Mesenchymal stem cell (in vitro differentiated cells and primary cell): ENCODE measurements at regions not wholly inside any gene's neighbourhood (a gene's known extent, or its start where the extent isn't known, plus 50 kb on each side); places are given as distances from the start of the nearest gene placed in this dataset.

Source experiments
- DNase-seq: peaks from one replicate; pipeline ENCODE4 v3.0.0-alpha.2; 2013
- H2AFZ ChIP-seq: one replicate; pipeline ENCODE4 v1.6.1; 2013; ENCODE audit warnings: low read depth, mild to moderate bottlenecking, control low read depth, inconsistent platforms, low read length, moderate library complexity
- H2AK5ac ChIP-seq: 2 replicates; pipeline ENCODE4 v1.6.1; 2013; ENCODE audit warnings: low read length, moderate library complexity, mild to moderate bottlenecking, inconsistent platforms; ENCODE audit not compliant: severe bottlenecking
- H2BK120ac ChIP-seq: one replicate; pipeline ENCODE4 v1.6.1; 2013; ENCODE audit warnings: low read depth, mild to moderate bottlenecking, inconsistent platforms, low read length, moderate library complexity
- H2BK12ac ChIP-seq, 2 experiments: one replicate each; pipeline ENCODE4 v1.6.1; 2013; ENCODE audit warnings: inconsistent platforms in 2 of 2, low read length in 2 of 2, mild to moderate bottlenecking in 2 of 2, moderate library complexity in 2 of 2, control low read depth in 1 of 2
- H2BK15ac ChIP-seq: one replicate; pipeline ENCODE4 v1.6.1; 2013; ENCODE audit warnings: mild to moderate bottlenecking, low read depth, inconsistent platforms; ENCODE audit not compliant: poor library complexity, severe bottlenecking
- H2BK5ac ChIP-seq: 2 replicates; pipeline ENCODE4 v1.6.1; 2013; ENCODE audit warnings: low read depth, mild to moderate bottlenecking, low read length, control low read depth, inconsistent platforms; ENCODE audit not compliant: poor library complexity, severe bottlenecking
- H3K14ac ChIP-seq, 2 experiments: one replicate each; pipeline ENCODE4 v1.6.1; 2013; ENCODE audit warnings: inconsistent platforms in 2 of 2, low read length in 2 of 2, control low read depth in 1 of 2, mild to moderate bottlenecking in 1 of 2, moderate library complexity in 1 of 2
- H3K18ac ChIP-seq, 2 experiments: one replicate each; pipeline ENCODE4 v1.6.1; 2013; ENCODE audit warnings: inconsistent platforms in 2 of 2, low read length in 2 of 2, control low read depth in 1 of 2, low read depth in 1 of 2, mild to moderate bottlenecking in 1 of 2
- H3K23ac ChIP-seq, 2 experiments: one replicate each; pipeline ENCODE4 v1.6.1; 2013; ENCODE audit warnings: inconsistent platforms in 2 of 2, low read length in 2 of 2, mild to moderate bottlenecking in 2 of 2, moderate library complexity in 2 of 2, control low read depth in 1 of 2
- H3K27ac ChIP-seq: 2 replicates; pipeline ENCODE4 v1.5.1; 2013; ENCODE audit warnings: mild to moderate bottlenecking, moderate library complexity, low read length, control low read depth, inconsistent platforms; ENCODE audit not compliant: poor library complexity, severe bottlenecking
- H3K27me3 ChIP-seq, 2 experiments: 2 replicates each; pipeline versions ENCODE4 v1.6.1 to v1.7.0; 2013; ENCODE audit warnings: low read length in 2 of 2, mild to moderate bottlenecking in 2 of 2, moderate library complexity in 2 of 2, control low read depth in 1 of 2, inconsistent platforms in 1 of 2; ENCODE audit not compliant: control insufficient read depth in 1 of 2, insufficient read depth in 1 of 2
- H3K36me3 ChIP-seq, 2 experiments: 2 replicates each; pipeline versions ENCODE4 v1.6.1 to v1.7.0; 2013; ENCODE audit warnings: low read length in 2 of 2, control low read depth in 1 of 2, inconsistent platforms in 1 of 2, low read depth in 1 of 2, mild to moderate bottlenecking in 1 of 2; ENCODE audit not compliant: insufficient read depth in 2 of 2, control insufficient read depth in 1 of 2
- H3K4ac ChIP-seq, 2 experiments: one replicate each; pipeline ENCODE4 v1.6.1; 2013; ENCODE audit warnings: inconsistent platforms in 2 of 2, low read length in 2 of 2, mild to moderate bottlenecking in 2 of 2, moderate library complexity in 2 of 2, control low read depth in 1 of 2, low read depth in 1 of 2
- H3K4me1 ChIP-seq: 2 replicates; pipeline ENCODE4 v1.6.1; 2013; ENCODE audit warnings: low read depth, low read length, control low read depth; ENCODE audit not compliant: control insufficient read depth, insufficient read depth
- H3K4me2 ChIP-seq: 2 replicates; pipeline ENCODE4 v1.6.1; 2013; ENCODE audit warnings: low read length, mild to moderate bottlenecking, inconsistent platforms; ENCODE audit not compliant: poor library complexity, severe bottlenecking
- H3K4me3 ChIP-seq, 2 experiments: 2 replicates each; pipeline versions ENCODE4 v1.5.1 to v1.7.0; 2013; ENCODE audit warnings: low read length in 2 of 2, mild to moderate bottlenecking in 2 of 2, control low read depth in 1 of 2, low read depth in 1 of 2; ENCODE audit not compliant: insufficient read depth in 1 of 2
- H3K79me1 ChIP-seq: replicated peaks from 2 replicates; pipeline ENCODE4 v1.6.1; 2013; ENCODE audit warnings: mild to moderate bottlenecking, control low read depth, low read length, inconsistent platforms; ENCODE audit not compliant: poor library complexity, severe bottlenecking
- H3K9ac ChIP-seq: 2 replicates; pipeline ENCODE4 v1.7.0; 2013; ENCODE audit warnings: mild to moderate bottlenecking, low read length, moderate library complexity
- H3K9me3 ChIP-seq: 2 replicates; pipeline ENCODE4 v1.7.0; 2013; ENCODE audit warnings: mild to moderate bottlenecking, low read length; ENCODE audit not compliant: control insufficient read depth
- H4K8ac ChIP-seq: one replicate; pipeline ENCODE4 v1.6.1; 2013; ENCODE audit warnings: inconsistent platforms, mild to moderate bottlenecking, low read length, moderate library complexity
- H4K91ac ChIP-seq: one replicate; pipeline ENCODE4 v1.6.1; 2013; ENCODE audit warnings: mild to moderate bottlenecking, low read length, inconsistent platforms
- WGBS: methylation state at CpG from one replicate; pipeline ENCODE4 v1.1.7; 2013; ENCODE audit warnings: mixed read lengths; 5-methylcytosine and 5-hydroxymethylcytosine counted together

DNA sequence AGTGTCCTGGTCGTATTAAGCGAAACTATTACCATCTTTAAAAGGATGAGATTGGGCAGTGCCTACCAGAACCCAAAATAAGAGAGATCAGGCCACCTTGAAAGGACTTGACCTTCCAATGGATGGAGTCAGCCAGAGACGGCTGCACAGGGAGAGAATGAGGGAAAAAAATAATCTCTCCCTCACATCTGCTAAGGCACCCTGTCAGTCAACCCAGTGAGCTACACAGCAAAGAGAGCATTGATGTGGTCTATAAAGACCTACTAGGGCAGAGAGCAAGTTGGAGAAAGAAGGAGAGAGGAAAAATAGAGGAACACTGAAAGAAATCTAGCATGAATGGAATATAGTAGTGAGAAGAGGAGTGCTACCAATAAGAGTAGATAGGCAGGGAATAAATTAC, 68.0 kb upstream of the FTMT start:
- H4K91ac ChIP-seq, result no peak overlapping the region
- H3K9me3 ChIP-seq, result no peaks in the 10 kb centered on the region
- no peak overlapping the region for H2AFZ ChIP-seq
- H3K4me1 ChIP-seq, result no peaks in the 10 kb centered on the region
- DNase-seq, result no peak
- no peak overlapping the region for H3K4me2 ChIP-seq
- no peak overlapping the region for H2BK120ac ChIP-seq
- 87% methylated on average over 3 of the region's 3 CpGs for WGBS
- no peak overlapping the region for H2AK5ac ChIP-seq
- H3K9ac ChIP-seq, result no peak overlapping the region
- H3K14ac ChIP-seq, result no peak overlapping the region
- no peak overlapping the region for H2BK12ac ChIP-seq
- H3K4ac ChIP-seq, result no peak overlapping the region
- H3K18ac ChIP-seq, result no peak overlapping the region
- no peak overlapping the region for H4K8ac ChIP-seq
- no peaks in the 10 kb centered on the region for H3K79me1 ChIP-seq
- H3K23ac ChIP-seq, result no peak overlapping the region
- H3K27ac ChIP-seq, result no peak overlapping the region
- no peaks in the 10 kb centered on the region for H3K27me3 ChIP-seq
- H3K4me3 ChIP-seq, result no peak overlapping the region
- H2BK15ac ChIP-seq, result no peak overlapping the region
- no peaks in the 10 kb centered on the region for H3K36me3 ChIP-seq
- no peak overlapping the region for H2BK5ac ChIP-seq

DNA sequence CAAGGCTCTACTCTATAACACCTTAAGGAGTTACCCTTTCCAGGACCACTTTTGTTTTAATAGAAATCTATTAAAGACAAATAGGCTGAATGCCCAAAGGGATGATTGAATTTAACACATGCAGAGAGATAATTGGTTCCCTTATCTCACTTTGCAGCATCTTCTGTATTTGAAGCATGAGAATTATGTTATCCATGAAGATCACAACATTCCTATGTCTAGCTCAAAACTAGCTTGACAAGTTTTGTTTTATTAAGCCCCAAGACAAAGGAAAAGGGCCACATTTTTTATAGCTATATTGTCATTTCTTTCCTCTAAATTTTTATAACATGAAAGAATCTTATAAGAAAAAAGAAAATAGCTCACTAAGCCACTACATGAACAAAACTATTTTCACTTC, 57.9 kb upstream of the FTMT start:
- H2BK120ac ChIP-seq, result no peak overlapping the region
- no peak overlapping the region for H3K4me3 ChIP-seq
- no peaks in the 10 kb centered on the region for H3K79me1 ChIP-seq
- H3K4ac ChIP-seq, result no peak overlapping the region
- no peak overlapping the region for H3K27ac ChIP-seq
- no peak overlapping the region for H3K4me2 ChIP-seq
- H2BK15ac ChIP-seq, result no peak overlapping the region
- no peaks in the 10 kb centered on the region for H3K4me1 ChIP-seq
- H3K14ac ChIP-seq, result no peak overlapping the region
- no peak overlapping the region for H4K8ac ChIP-seq
- H2AFZ ChIP-seq, result no peak overlapping the region
- H2BK5ac ChIP-seq, result no peak overlapping the region
- no peaks in the 10 kb centered on the region for H3K27me3 ChIP-seq
- H3K9ac ChIP-seq, result no peak overlapping the region
- no peaks in the 10 kb centered on the region for H3K36me3 ChIP-seq
- H3K23ac ChIP-seq, result no peak overlapping the region
- DNase-seq, result no peak
- no peak overlapping the region for H4K91ac ChIP-seq
- H3K9me3 ChIP-seq, result peaks cover 16% of the 10 kb centered on the region
- no peak overlapping the region for H2BK12ac ChIP-seq
- no peak overlapping the region for H2AK5ac ChIP-seq
- H3K18ac ChIP-seq, result no peak overlapping the region

DNA sequence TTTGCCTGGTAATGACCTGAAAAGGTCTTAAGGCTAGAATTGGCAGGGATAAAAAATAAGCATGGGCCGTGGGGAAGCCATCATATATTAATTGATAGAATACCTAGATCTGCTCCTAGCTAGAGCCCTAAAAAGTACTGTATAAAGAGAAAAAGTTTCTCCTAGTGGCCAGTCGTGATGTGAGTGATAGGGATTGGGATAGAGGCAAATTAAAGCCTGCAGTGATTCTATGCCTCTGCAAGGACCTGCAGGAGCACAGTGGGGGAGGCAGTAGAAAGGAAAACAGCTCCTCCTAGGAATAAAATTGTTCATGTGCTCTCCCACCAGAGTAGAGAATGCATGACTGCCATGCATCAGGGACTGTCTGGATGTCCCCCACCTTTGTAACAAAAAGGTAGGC, 56.2 kb upstream of the FTMT start:
- no peaks in the 10 kb centered on the region for H3K27me3 ChIP-seq
- no peak overlapping the region for H3K23ac ChIP-seq
- no peak overlapping the region for H2AFZ ChIP-seq
- H3K4me1 ChIP-seq, result no peaks in the 10 kb centered on the region
- H4K8ac ChIP-seq, result no peak overlapping the region
- no peak overlapping the region for H2BK15ac ChIP-seq
- DNase-seq, result no peak
- no peak overlapping the region for H3K14ac ChIP-seq
- no peak overlapping the region for H3K4ac ChIP-seq
- no peak overlapping the region for H4K91ac ChIP-seq
- WGBS, result 0% methylated on average over 1 of the region's 2 CpGs
- H3K9me3 ChIP-seq, result peaks cover 6% of the 10 kb centered on the region
- H2BK5ac ChIP-seq, result no peak overlapping the region
- H2BK120ac ChIP-seq, result no peak overlapping the region
- H3K4me3 ChIP-seq, result no peak overlapping the region
- no peak overlapping the region for H3K9ac ChIP-seq
- no peaks in the 10 kb centered on the region for H3K79me1 ChIP-seq
- H3K18ac ChIP-seq, result no peak overlapping the region
- H3K36me3 ChIP-seq, result no peaks in the 10 kb centered on the region
- no peak overlapping the region for H2BK12ac ChIP-seq
- no peak overlapping the region for H2AK5ac ChIP-seq
- H3K27ac ChIP-seq, result no peak overlapping the region
- no peak overlapping the region for H3K4me2 ChIP-seq

DNA sequence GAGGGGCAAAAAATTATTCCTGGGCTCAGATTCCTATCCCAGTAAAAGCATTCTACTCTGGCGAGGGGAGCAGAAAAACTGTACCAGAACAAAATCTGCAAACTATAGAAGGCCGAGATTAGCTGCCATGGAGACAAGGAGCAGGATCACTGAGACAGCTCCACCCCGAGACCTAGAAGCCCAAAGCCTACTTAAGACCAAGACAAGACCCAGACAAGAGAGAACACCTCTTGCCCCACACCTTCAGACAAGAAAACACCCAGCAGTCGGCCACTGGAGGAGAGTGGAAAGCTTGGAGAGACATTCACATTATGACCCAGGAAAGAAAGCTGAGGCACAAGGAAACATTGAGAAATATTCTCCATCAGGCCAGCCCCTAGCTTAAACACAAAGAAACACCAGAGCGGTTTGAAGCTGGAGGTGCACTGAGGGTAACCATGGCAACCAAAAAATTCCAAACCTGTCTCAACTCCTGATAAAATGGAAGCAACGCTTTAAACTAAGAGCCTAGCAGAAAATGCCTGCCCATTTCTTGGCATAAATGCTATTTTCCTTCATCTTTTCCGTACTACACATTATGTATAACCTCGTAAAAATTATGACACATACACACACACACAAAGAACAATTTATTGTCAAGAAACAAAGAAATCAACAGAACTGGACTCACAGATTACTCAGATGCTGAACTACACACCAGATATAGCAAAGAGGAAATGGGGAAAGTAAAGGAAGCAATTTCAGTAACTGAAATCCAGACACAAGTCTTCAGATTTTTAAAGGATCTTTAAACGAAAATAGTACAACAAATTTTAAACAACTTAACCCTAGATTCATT, 53.8 kb upstream of the FTMT start:
- Histone ChIP-seq H4K8ac (no peak overlapping the region), H3K4me3 (no peak overlapping the region), H2BK15ac (no peak overlapping the region), H4K91ac (no peak overlapping the region), H3K4me2 (no peak overlapping the region), H3K4me1 (no peaks in the 10 kb centered on the region), H2BK5ac (no peak overlapping the region), H3K4ac (no peak overlapping the region), H2BK12ac (no peak overlapping the region), H3K36me3 (no peaks in the 10 kb centered on the region), H3K9me3 (no peaks in the 10 kb centered on the region), H2BK120ac (no peak overlapping the region), H3K9ac (no peak overlapping the region), H3K27me3 (no peaks in the 10 kb centered on the region), H3K14ac (no peak overlapping the region), H3K27ac (no peak overlapping the region), H2AFZ (no peak overlapping the region), H2AK5ac (no peak overlapping the region), H3K79me1 (no peaks in the 10 kb centered on the region), H3K18ac (no peak overlapping the region), H3K23ac (no peak overlapping the region)
- 89% methylated on average over 8 of the region's 9 CpGs for WGBS
- DNase-seq, result no peak
